Stimulated activated CD8-positive, alpha-beta memory T cell treated with anti-CD3 and anti-CD28 coated beads, Interleukin-2, amount 100 ng/mL, for 48 hours (primary cell): ENCODE measurements at regions not wholly inside any gene's neighbourhood (a gene's known extent, or its start where the extent isn't known, plus 50 kb on each side); places are given as distances from the start of the nearest gene placed in this dataset.

Source experiments
- DNase-seq, 2 donors: peaks; one replicate each; pipeline ENCODE4 v3.0.0-alpha.2; 2020; ENCODE audit warnings: low read depth in 2 of 2

DNA sequence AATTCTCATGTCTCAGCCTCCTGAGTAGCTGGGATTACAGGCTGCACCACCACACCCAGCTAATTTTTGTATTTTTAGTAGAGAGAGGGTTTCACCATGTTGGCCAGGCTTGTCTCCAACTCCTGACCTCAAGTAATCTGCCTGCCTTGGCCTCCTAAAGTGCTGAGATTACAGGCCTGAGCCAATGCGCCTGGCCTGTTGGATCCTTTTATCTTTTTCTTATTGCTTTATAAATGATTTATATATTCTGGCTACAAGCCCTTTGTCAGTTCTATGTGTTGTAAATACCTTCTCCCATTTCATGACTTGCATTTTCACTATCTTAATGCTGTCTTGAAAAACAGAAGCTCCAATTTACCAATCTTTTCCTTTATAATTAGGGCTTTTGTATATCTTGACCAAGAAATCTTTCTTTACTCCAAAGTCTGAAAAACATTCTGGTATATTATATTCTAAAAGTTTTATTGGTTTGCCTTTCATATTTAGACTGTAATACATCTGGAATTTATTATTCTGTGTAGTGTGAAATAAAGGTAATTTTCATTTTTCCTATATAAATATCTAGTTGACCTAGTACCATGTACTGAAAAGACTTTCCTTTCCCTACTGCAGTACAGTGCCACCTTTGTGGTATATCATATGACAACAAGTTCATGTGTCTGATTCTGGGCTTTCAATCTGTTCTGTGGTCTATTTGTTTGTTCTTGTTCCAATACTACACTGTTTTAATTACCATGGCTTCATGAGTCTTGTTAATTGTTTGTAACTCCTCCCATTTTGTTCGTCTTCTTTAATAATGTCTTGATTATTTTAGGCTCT, 52.9 kb upstream of the RNU6-1 start:
- no peak for DNase-seq

DNA sequence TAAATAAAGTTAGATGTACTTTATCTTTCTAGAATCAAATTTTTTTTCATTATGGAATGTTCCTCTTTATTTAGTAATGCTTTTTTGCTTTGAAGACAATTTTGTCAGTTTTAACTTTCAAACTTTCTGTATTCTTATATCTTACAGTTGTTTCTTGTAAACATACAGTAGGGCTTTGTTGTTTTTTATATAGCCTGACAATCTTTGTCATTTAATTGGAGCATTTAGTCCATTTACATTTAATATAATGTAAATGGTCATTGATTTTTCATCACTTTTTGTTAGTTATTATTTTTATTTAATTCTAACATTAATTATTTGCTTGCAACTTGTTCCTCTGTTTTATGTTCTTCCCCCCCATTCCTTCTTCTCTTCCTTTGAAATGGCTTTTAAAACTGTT, 55.4 kb upstream of the RNU6-1 start:
- no peak for DNase-seq

DNA sequence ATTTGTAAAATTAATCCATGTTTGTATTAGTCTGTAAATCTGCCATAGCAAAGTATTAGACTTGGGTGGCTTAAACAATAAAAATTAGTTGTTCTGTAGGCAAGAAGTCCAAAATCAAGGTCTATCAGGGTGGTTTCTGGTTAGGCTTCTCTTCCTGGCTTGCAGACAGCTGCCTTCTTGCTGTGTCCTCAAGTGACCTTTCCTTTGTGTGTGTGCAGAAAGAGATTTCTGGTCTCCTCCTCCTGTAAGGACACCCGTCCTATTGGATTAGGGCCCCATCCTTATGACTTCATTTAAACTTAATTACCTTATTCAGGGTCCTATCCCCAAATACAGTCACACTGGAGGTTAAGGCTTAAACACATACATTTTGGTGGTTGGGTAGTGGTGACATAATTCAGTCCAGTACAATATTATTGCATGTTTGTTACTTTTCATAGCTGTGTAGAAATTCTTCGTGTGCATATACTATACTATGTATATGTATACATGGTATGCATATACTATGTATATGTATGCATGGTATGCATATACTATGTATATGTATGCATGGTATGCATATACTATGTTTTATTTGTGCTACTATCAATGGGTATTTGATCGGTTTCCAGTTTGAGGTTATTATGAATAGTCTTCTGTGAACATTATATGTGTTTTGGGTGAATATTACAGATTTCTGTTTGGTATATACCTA, 57.9 kb upstream of the RNU6-1 start:
- no peak for DNase-seq

DNA sequence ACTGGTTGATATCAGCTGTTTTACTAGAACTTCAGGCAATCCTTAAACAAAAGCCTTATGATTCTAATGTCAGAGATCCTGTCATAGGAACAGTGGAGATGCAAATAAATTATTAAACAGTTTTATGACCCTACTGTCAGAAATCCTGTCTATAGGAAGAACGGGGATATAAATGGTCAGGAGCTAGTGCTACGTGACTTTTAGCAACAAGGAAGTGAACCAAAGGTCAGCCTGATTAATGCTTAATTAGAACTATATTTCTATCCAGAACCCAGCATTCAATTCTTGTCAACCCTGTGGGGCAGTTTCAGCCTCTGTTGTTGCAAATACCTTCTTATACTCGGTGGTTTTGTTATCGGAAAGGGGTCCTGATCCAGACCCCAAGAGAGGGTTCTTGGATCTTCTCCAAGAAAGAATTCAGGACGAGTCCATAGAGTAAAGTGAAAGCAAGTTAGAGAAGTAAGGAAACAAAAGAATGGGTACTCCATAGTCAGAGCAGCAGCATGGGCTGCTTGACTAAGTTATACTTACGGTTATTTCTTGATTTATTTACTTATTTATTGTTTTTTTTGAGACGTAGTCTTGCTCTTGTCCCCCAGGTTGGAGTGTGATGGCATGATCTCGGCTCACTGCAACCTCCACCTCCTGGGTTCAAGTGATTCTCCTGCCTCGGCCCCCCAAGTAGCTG, 59.9 kb upstream of the RNU6-1 start:
- DNase-seq: no peak

DNA sequence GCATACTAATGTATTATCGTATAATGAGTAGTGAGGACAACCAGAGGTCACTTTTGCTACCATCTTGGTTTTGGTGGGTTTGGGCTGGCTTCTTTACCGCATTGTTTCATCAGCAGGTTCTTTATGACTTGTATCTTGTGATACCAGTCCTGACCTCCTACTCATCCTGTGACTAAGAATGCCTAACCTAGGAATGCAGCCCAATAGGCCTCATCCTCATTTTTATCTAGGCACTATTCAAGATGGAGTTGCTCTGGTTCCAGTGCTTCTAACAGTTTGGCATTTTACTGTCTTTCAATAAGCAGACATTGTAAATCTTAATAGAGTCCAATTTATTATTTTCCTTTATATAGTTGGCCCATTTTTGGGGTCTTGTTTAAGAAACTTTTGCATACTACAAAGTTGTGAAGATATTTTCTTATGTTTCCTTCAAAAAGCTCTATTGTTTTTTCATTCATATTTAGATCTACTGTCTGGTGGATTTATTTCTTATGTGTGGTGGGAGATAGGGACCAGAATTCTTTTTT, 60.8 kb upstream of the RNU6-1 start:
- no peak for DNase-seq

DNA sequence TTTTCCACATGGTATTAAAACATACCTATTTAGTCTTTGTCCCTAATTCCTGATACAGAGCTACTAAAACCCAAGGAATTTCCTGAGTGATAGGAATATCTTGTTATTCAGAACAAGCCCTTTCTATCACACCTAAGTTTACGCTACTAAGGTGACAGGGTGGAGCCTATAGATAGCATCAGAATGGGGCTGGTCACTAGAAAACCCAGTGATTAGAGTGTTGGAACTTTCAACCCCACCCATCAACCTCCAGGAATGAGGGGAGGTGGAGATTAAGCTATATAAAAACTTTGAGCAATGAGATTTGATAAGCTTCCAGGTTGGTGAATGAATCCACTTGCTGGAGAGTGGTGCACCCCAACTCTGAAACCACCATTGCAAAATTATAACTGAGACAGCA, 62.1 kb upstream of the RNU6-1 start:
- DNase-seq: no peak

DNA sequence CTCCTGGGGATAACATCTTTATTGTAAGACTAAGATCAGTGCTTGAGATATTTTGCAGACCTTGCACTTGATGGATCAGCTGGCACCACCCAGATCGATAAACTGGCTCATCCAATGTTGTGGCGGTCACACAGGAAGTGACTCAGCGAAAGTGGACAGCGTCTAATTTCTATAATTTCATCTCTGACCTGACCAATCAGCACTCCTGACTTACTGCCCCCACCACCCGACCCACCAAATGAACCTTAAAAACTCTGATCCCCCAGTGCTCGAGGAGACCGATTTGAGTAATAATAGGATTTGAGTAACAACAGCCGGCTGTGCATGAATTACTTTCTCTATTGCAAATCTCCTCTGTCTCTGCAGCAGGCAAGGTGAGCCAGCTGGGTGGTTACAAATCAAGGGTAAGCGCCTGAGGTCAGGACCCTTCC, 62.7 kb upstream of the RNU6-1 start:
- no peak for DNase-seq

DNA sequence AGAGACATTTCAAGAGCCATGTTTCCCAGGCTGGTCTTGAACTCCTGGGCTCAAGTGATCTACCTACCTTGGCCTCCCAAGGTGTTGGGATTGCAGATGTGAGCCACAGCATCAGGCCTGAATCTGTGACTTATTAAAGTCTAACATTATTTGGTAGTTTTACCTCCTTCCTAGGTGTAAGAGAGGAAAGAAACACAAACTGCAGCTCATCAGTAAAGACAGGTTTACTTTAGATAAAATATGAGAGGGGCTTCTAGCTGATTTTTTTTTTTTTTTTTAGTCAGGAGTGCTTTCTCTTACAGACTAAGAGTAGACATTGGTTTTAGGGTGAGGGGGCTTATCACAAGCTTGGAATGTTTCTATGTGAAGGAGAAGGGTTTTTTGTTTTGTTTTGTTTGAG, 63.9 kb upstream of the RNU6-1 start:
- no peak for DNase-seq

DNA sequence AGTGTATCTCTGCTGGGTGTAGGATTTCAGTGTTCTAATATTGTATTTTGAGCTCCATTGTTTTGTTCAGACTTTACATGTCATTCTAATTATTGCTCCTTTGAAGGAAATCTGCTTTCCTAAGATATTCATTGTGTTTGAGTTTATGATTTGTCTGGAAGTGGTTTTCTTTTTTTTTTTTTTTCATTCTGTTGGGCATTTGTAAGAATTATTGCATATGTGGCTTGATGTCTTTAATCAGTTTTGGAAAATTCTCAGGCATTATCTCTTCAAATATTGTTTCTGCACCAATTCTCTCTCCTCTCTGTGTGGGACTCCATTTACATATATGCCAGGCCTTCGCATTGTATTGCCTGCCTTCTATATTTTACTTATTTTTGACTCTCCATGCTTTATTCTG, 65.8 kb upstream of the RNU6-1 start:
- no peak for DNase-seq

DNA sequence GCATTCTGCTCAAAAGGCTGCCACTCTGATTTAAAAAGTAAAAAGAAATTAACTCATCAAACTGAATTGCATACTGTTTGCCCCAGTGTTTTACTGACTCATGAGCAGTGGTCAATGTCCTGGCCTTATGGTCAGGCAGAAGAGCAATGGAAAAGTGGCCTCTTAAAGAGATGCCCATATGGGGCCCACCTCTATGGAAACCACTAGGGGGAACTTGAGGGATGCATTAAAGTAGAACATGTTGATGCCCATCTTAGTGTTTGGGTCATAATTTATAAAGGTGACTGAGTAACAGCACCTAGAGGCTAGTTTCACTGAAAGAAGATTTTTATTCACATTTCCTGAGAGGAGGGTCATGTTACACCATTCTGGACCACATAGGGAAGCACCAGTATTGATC, 66.5 kb upstream of the RNU6-1 start:
- DNase-seq: no peak

DNA sequence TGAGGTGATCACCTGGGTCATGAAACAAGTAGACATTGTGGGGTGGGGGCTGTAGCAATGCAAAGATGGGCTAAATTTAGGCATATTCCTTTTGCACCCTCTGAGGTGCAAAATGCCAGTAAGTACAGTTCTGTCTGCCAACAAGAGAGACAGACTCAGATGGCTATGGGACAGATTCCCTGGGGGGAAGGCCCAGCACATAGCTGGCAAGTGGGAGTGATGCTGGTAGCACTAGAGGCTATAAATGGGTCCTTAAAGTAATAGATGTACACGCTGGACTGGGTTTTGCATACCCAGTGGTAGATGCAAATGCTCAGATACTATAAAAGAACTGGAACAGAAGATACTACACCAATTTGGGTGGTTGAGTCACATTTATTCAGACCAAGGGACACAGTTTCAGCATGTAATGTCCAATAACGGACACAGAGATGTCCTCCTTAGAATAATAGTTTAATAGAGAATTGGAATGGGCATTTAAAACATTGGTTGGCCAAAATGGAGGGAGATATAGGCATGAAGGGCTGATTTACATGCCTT, 67.4 kb upstream of the RNU6-1 start:
- DNase-seq: no peak

DNA sequence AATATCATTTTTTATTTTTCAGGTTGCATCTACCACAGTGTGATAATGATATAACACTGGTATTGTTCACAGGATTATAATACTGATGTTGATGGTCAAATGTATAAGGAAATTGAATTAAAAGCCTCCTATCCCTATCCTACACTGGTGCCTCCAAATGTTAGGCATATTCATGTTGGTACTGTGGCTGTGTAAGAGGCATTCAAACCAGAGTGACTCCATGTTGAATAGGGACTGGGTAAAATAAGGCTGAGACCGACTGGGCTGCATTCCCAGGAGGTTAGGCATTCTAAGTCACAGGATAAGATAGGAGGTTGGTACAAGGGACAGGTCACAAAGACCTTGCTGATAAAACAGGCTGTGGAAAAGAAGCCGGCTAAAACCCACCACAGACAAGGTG, 68.9 kb upstream of the RNU6-1 start:
- DNase-seq: no peak

DNA sequence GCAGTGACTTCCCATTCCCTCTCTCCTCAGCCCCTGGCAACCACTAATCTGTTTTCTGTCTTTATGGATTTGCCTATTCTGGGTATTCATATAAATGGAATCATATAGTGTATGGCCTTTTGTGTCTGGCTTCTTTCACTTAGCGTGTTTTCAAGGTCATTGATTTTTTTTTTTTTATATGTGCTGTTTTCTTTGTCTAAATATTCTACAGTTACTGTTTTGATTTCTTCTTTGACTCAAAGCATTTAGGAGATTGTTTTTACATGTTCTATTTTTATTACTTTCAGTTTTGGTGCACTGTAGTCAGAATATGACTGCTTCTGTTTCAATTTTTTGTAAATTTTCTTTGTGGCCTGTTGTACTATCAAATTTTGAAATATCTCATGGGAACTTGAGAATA, 71.9 kb upstream of the RNU6-1 start:
- no peak for DNase-seq

DNA sequence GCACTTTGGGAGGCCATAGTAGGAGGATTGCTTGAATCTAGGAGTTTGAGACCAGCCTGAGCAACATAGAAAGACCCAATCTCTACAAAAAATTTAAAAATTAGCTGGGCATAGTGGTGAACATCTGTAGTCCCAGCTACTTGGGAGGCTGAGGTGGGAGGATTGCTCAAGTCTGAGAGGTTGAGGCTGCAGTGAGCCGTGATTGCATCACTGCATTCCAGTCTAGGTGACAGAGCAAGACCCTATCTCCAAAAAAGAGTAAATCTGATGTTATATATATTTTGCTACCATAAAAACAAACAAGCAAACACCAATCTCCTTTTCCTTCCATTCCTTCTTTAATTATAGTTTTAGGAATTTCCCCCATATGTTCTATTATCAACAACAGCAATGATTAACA, 74.2 kb upstream of the RNU6-1 start:
- no peak for DNase-seq

DNA sequence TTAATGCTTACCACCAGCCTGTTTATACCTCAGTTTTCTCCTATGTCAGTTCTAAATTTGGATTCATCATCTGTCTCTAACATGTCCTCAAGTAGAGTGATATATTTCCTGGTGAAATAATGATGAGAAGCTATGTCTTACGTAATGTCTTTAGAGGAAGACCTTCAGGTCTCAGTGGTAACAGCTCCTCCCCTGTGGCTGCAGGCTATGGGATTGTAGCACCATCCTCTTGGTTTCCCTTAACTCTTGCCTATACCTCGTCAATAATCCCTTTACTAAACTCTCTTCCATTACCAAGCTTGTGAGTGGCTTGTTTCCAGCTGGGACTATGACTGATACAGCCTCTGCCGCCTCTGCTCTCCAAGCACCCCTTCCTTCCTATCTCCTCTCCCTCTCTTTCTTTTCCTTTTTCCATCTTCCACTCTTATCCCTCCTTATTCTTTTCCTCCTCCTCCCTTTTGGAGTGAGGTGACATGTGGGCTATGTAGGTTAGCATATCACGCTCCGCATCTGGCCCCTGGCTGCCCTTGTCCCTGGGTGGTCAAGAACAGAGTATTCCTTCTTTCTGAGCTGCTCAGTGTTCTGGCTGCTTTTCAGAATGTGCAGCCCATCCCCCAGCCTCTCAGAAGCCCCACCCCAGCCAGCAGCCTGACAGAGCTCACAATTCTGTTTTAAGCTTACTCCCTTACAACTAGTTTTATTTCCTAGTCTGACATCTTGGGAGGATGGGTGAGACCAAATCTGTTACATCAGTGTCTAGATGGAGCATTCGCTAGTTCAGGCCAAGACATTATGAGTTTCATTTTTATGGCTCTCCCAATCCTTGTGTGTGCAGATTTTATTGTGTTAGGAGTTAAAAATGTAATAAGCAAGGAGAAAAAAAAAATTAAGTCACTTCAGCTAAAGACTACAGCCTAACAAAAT, 75.0 kb upstream of the RNU6-1 start:
- DNase-seq: no peak

DNA sequence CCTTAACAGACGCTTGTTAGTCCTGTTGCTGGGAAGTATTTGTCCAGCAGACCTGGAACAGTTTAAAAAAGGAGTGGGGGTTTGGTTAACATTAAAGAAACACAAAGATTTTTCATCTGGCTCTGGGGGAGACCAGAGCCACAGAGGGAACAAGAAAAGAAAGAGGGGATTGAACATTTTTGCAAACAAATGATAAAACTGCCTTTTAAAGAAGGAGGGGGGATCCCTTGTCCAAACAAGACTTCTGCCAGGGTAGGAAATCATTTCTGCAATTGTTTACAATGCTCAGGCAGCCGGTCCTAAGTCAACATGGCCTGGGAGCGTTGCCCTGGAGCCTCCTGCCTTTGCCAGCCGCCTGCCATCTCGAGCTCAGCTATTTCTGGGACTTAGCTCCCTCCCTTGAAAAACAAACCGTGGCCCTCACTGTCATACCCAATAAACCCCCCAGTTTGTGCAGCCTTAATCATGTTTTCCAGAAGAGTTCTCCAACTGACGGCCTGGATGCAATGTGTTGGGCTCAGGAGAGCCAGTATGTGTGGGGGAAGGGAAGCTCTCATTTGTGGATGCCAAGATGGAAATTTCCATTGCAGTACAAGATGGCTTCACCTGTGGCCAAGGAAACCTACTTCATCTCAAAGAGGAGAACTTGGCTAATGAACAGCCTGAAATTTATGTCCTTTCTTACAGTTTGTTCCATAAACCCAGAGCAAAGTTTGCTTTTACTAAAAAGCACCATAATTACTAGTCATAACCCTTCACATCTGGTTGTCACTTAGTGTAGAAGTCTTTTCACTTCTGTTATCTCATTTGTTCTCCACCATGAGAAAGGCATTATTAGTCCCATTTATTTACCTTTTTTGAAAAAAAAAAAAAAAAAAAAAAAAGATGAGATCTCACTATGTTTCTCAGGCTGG, 75.9 kb upstream of the RNU6-1 start:
- DNase-seq: no peak

DNA sequence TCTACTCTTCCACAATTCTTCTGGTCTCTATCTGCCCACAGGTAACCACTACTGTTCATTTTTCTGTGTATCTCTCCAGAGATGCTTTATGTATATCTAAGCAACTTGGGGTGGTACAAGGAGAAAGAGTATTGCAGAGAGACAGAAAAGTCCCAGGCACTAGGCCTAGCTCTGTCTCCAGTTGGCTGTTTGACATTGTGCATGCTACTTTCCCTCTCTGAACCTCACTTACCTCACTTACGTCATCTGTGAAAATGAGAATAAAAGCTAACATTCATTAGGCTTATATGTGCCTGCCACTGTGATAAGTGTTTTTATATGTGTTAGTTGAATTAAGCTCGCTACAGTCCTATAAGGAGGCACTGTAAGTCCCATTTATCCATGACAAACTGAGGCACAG, 76.7 kb upstream of the RNU6-1 start:
- no peak for DNase-seq

DNA sequence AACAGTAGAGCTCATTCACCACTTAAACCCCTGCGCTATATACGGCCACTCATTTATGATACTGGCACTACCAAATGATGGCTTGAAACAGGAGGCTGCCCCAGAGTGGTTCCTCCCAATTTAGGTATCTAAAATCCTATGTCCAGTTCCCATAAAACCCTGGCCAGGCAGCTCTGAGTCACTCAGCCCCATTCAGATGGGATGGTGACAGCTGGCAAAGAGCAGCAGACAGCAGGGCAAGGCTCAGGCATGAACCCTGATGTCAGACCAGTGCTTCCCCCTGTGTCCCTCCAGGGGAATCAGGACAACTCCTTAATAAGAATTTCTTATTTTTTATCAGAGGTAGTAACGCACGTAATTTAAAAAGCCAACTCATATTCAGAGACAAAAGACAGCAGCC, 77.2 kb upstream of the RNU6-1 start:
- DNase-seq: no peak

DNA sequence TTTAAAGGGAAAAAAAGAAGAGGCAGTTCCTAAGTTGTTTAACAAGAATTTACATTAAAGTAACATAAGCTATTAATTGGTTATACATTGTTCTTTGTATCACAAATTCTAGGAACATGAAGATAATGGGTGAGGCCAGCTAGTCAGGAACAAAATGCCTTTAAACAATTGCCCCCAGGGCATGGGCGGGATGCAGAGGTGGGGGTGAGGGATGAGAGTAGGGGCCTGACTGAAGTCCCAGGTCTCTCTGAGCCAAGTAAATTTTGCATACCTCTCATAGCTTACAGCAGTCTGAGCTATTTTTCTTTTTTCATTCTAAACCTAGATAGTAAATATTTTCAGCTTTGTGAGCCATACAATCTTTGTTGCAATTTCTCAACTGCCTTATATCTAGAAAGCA, 77.8 kb upstream of the RNU6-1 start:
- DNase-seq: no peak

DNA sequence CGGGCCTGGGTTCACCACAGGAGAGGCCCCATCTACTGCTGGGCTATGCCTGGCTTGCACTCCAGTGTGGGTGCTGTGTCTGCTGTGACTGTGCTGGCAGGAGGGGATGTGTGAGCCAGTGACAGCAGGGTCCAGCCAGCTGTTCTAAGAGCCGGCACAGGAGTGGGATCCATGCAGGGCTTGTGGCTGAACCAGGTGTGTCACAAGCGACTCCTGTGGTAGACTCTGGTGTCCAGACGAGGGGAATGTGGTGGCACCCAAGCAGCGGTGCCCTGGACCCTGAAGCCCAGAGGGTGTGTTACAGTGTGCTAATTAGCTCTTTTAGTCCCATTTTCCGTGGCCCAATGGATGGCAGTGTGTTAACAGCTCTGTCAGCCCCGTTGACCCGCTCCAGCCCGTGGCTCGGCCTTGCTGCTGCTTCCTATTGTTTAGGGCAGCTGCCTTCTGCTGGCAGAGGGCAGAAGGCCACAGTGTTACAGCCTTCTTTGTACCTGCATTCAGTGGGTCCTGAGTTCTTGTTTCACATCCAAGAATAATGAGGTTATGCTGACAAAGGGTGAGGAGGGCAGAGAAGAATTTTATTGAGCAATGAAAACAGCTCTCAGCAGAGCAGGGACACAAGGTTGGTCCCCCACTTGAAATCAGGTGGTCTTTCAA, 78.5 kb upstream of the RNU6-1 start:
- no peak for DNase-seq
